Spleen (tissue), 7 donors: ENCODE measurements at regions not wholly inside any gene's neighbourhood (a gene's known extent, or its start where the extent isn't known, plus 50 kb on each side); places are given as distances from the start of the nearest gene placed in this dataset.

ENCODE experiments used
- POLR2A ChIP-seq, 3 donors: fragments of 450-650 bp; IDR thresholded peaks; one replicate each; pipeline ENCODE4 v1.5.1; 2017; ENCODE audit warnings: antibody characterized with exemption in 3 of 3, mild to moderate bottlenecking in 1 of 3
- TF ChIP-seq, protein P1 (sequence below), 11 experiments: fragments of 200-600 bp in 7 of 11; fragments of 450-650 bp in 4 of 11; sonication (generic) in 4 of 11; IDR thresholded peaks in 8 of 11; conservative IDR thresholded peaks in 3 of 11; 1 replicate in 7 of 11; 2 replicates in 4 of 11; pipeline versions ENCODE4 v1.4.0 to v1.8.0; 2016 to 2021; ENCODE audit warnings: antibody characterized with exemption in 11 of 11, inconsistent platforms in 4 of 11, mild to moderate bottlenecking in 1 of 11
- donor health status: DM: no; HTN: no; CAD: no; lungs with moderate emphysema.
- donor health status: DM: no; HTN: no; CAD: no.
- donor health status: DM: no; HTN: no; CAD: no.

DNA sequence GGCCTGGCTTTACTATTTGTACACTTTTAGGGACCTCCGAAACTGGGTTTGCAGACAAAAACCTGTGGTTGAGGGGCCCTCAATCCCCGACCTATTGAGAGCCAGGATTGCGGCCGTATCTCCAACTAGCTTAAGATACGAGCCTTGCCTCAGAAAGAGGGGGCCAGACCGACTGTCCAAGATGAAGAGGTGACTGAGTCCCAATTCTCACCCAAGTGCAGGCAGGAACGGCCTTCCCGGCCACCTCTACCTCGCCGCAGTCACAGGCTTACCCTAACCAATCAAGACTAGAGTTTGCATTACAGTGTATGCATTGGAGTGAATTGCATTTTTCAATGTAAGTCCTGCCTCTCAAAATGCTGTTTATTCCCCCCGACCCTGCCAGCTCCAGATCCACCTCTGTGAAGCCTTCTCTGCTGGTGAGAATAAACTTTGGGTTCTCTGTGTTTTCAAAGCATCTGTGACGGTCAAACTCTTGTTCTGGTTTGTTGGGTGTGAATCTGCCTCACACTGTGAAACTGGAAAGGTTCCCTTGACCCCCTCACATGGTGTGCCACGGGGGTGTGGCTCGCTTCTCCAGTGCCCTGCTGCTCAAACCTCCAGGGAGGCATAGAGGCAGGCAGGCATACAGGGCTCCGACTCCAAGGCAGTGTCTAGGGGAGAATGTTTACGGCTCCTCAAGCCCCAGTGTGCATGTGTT, 62.2 kb upstream of the WLS start:
- TF ChIP-seq, protein P1, sequence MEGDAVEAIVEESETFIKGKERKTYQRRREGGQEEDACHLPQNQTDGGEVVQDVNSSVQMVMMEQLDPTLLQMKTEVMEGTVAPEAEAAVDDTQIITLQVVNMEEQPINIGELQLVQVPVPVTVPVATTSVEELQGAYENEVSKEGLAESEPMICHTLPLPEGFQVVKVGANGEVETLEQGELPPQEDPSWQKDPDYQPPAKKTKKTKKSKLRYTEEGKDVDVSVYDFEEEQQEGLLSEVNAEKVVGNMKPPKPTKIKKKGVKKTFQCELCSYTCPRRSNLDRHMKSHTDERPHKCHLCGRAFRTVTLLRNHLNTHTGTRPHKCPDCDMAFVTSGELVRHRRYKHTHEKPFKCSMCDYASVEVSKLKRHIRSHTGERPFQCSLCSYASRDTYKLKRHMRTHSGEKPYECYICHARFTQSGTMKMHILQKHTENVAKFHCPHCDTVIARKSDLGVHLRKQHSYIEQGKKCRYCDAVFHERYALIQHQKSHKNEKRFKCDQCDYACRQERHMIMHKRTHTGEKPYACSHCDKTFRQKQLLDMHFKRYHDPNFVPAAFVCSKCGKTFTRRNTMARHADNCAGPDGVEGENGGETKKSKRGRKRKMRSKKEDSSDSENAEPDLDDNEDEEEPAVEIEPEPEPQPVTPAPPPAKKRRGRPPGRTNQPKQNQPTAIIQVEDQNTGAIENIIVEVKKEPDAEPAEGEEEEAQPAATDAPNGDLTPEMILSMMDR (IDR thresholded peaks at IDR 0.05 in 8 of 11, conservative IDR thresholded peaks at IDR 0.05 in 3 of 11): no peak
- no peak for TF ChIP-seq POLR2A (IDR thresholded peaks at IDR 0.05)
